Astrocyte (in vitro differentiated cells and primary cell): ENCODE measurements at regions not wholly inside any gene's neighbourhood (a gene's known extent, or its start where the extent isn't known, plus 50 kb on each side); places are given as distances from the start of the nearest gene placed in this dataset.

Experiments
- DNase-seq: peaks from one replicate; pipeline ENCODE4 v3.0.0-alpha.2; 2010; ENCODE audit warnings: low read depth
- FAIRE-seq: peaks from 2 replicates; lab custom pipeline; 2011; peaks lifted over from hg19 to GRCh38; lab: Jason Lieb, UNC
- H2AFZ ChIP-seq: 2 replicates; pipeline ENCODE4 v1.6.0; 2012; ENCODE audit warnings: low read depth, low read length, inconsistent platforms
- H3K27ac ChIP-seq: 2 replicates; pipeline ENCODE4 v1.5.1; 2011; ENCODE audit warnings: low read depth, low read length, inconsistent platforms
- H3K27me3 ChIP-seq: 2 replicates; pipeline ENCODE4 v1.6.0; 2011; ENCODE audit warnings: low read length, inconsistent platforms; ENCODE audit not compliant: insufficient read depth
- H3K36me3 ChIP-seq: 2 replicates; pipeline ENCODE4 v1.5.1; 2011; ENCODE audit warnings: low read length, inconsistent platforms; ENCODE audit not compliant: insufficient read depth
- H3K4me1 ChIP-seq: 2 replicates; pipeline ENCODE4 v1.5.1; 2011; ENCODE audit warnings: low read length, inconsistent platforms; ENCODE audit not compliant: insufficient read depth
- H3K4me2 ChIP-seq: 2 replicates; pipeline ENCODE4 v1.6.0; 2012; ENCODE audit warnings: low read length, inconsistent platforms
- H3K4me3 ChIP-seq: 2 replicates; pipeline ENCODE4 v1.5.1; 2011; ENCODE audit warnings: low read depth, mild to moderate bottlenecking, low read length, inconsistent platforms; ENCODE audit not compliant: insufficient read depth
- H3K79me2 ChIP-seq: 2 replicates; pipeline ENCODE4 v1.6.0; 2012; ENCODE audit warnings: mild to moderate bottlenecking, low read length, inconsistent platforms; ENCODE audit not compliant: insufficient read depth
- H3K9ac ChIP-seq: 2 replicates; pipeline ENCODE4 v1.6.0; 2012; ENCODE audit warnings: mild to moderate bottlenecking, low read length, inconsistent platforms
- H3K9me3 ChIP-seq: 2 replicates; pipeline ENCODE4 v1.5.1; 2012; ENCODE audit warnings: low read depth, mild to moderate bottlenecking, low read length, inconsistent platforms; ENCODE audit not compliant: insufficient read depth
- H4K20me1 ChIP-seq: 2 replicates; pipeline ENCODE4 v1.6.0; 2012; ENCODE audit warnings: low read length, inconsistent platforms; ENCODE audit not compliant: insufficient read depth
- H3K27ac Mint-ChIP-seq: one replicate; pipeline ENCODE4 v1.8.0; 2021; ENCODE audit warnings: mild to moderate bottlenecking, mixed read lengths; ENCODE audit not compliant: unreplicated experiment
- H3K27me3 Mint-ChIP-seq: one replicate; pipeline ENCODE4 v1.8.0; 2021; ENCODE audit warnings: low read depth, mixed read lengths; ENCODE audit not compliant: unreplicated experiment
- H3K36me3 Mint-ChIP-seq: one replicate; pipeline ENCODE4 v1.8.0; 2021; ENCODE audit warnings: low read depth, mixed read lengths; ENCODE audit not compliant: unreplicated experiment
- H3K4me1 Mint-ChIP-seq: one replicate; pipeline ENCODE4 v1.8.0; 2021; ENCODE audit warnings: low read depth, mixed read lengths; ENCODE audit not compliant: unreplicated experiment
- H3K4me3 Mint-ChIP-seq: one replicate; pipeline ENCODE4 v1.8.0; 2021; ENCODE audit warnings: mild to moderate bottlenecking, moderate library complexity, mixed read lengths; ENCODE audit not compliant: unreplicated experiment
- H3K9me3 Mint-ChIP-seq: one replicate; pipeline ENCODE4 v1.8.0; 2021; ENCODE audit warnings: mild to moderate bottlenecking, mixed read lengths; ENCODE audit not compliant: unreplicated experiment
- CTCF ChIP-seq: IDR thresholded peaks from 2 replicates; pipeline ENCODE4 v1.5.1; 2011; ENCODE audit warnings: low read depth, mild to moderate bottlenecking, inconsistent platforms, low read length, moderate library complexity; ENCODE audit not compliant: insufficient read depth
- EZH2 ChIP-seq: IDR thresholded peaks from 2 replicates; pipeline ENCODE4 v1.6.1; 2012; ENCODE audit warnings: mild to moderate bottlenecking, low read length, inconsistent platforms; ENCODE audit not compliant: insufficient read depth

DNA sequence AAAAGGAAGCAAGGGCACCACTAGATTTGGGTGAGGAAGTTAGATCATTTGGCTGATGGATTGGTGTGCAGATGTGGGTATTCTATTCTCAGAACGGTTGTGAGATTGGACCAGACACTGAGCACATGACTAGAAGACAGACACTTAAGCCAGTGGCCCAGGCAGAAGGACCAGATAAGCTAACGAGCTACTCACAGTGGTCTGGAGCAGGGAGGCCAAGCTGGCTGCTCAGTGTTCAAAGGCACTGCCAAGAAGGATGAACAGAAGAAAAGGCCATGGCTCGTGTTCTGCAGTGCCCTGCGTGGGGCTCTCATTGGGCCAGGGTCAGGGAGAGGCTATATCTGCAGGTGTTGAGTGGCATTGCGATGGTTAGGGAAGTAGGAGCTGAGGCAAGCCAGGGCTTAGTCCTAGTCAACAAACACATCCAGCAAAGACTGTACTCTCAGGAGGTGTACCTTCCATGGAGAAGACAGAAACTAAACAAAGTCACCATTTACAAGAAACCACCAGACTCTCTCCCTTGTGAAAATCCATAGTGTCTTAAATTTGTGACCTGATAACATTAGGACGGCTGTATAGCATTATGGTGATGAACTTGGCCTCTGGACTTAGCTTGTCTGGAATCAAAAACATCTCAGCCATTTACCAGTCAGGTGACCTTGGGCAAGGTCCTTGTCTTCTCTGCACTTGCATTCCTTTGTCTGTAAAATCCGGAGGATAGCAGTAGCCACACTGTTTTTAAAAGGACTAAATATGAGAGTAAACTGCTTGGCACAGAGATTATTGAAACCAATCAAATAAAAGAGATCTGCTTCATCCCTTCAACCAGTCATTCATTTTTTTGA, 274.5 kb downstream of the SIPA1L2 start:
- Histone ChIP-seq H3K79me2 (no peaks in the 10 kb centered on the region), H3K4me2 (no peak overlapping the region), H3K4me1 (no peaks in the 10 kb centered on the region), H3K27ac (no peak overlapping the region), H3K4me3 (no peak overlapping the region), H3K9me3 (no peaks in the 10 kb centered on the region), H4K20me1 (no peaks in the 10 kb centered on the region), H3K9ac (no peak overlapping the region), H3K27me3 (peaks cover 16% of the 10 kb centered on the region), H3K36me3 (no peaks in the 10 kb centered on the region), H2AFZ (no peak overlapping the region)
- H3K4me1 Mint-ChIP-seq: peaks cover 9% of the 10 kb centered on the region
- DNase-seq (no peak), FAIRE-seq (no peak)
- H3K4me3 Mint-ChIP-seq: no peak overlapping the region
- H3K36me3 Mint-ChIP-seq: no peaks in the 10 kb centered on the region
- peaks cover 15% of the 10 kb centered on the region for H3K27me3 Mint-ChIP-seq
- H3K27ac Mint-ChIP-seq: no peak overlapping the region
- TF ChIP-seq EZH2: no peak
- TF ChIP-seq CTCF: no peak
- peaks cover 3% of the 10 kb centered on the region for H3K9me3 Mint-ChIP-seq

DNA sequence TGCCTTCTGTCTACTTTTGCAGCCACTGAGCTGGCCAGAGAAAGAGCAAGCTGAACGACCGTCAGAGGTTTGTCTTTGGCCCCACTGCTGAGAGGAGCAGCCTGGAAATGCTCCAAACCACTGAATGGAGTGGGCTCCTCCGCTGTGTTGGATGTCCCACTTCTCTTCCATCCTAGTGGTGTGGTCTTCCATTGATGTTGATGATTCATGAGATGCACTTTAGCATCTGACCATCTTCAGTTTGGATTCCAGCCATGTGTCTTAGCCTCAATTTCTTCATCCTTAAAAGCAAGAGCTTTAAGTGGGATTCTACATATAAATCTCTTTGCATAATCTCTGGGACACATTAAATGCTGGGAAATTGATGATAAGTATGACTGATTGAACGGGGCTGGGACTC, 276.9 kb downstream of the SIPA1L2 start:
- no peaks in the 10 kb centered on the region for H3K79me2 ChIP-seq

More for the DNA sequence above, 276.9 kb downstream of the SIPA1L2 start:
- Histone ChIP-seq H3K27me3 (peaks cover 16% of the 10 kb centered on the region), H3K9ac (no peak overlapping the region), H3K27ac (no peak overlapping the region), H2AFZ (no peak overlapping the region), H3K9me3 (no peaks in the 10 kb centered on the region), H3K4me1 (no peaks in the 10 kb centered on the region), H3K36me3 (no peaks in the 10 kb centered on the region), H4K20me1 (no peaks in the 10 kb centered on the region), H3K4me3 (no peak overlapping the region), H3K4me2 (no peak overlapping the region)
- Mint-ChIP-seq H3K36me3 (no peaks in the 10 kb centered on the region), H3K4me1 (peaks cover 9% of the 10 kb centered on the region), H3K9me3 (peaks cover 3% of the 10 kb centered on the region), H3K27ac (no peak overlapping the region), H3K27me3 (peaks cover 20% of the 10 kb centered on the region), H3K4me3 (no peak overlapping the region)
- FAIRE-seq (no peak), DNase-seq (peak; percentile 26)
- TF ChIP-seq CTCF (no peak), EZH2 (no peak)
